ENCODE measurements at regions not wholly inside any gene's neighbourhood (a gene's known extent, or its start where the extent isn't known, plus 50 kb on each side); places are given as distances from the start of the nearest gene placed in this dataset.
"Not testable (repeated sequence)": the region's sequence is repeated elsewhere in the genome, so short reads cannot be mapped to it uniquely, and the experiment has no call there.

- Histone ChIP-seq H3K4me3 (no peak overlapping the region), H3K9me3 (no peaks in the 10 kb centered on the region), H3K27me3 (no peaks in the 10 kb centered on the region), H3K4me1 (no peaks in the 10 kb centered on the region), H3K27ac (no peak overlapping the region), H3K36me3 (no peaks in the 10 kb centered on the region)
- no peak for DNase-seq (ENCODE audit: low spot score)
- no peak for TF ChIP-seq CTCF (IDR thresholded peaks at IDR 0.05)
These were observed 659.2 kb upstream of the CHD1 start for GRCh38 chr5:99587983-99588382.

- TF ChIP-seq CTCF (IDR thresholded peaks at IDR 0.05): no peak
- Histone ChIP-seq H3K27me3 (no peaks in the 10 kb centered on the region), H3K4me1 (no peaks in the 10 kb centered on the region), H3K9me3 (no peaks in the 10 kb centered on the region), H3K36me3 (no peaks in the 10 kb centered on the region), H3K27ac (no peak overlapping the region), H3K4me3 (no peak overlapping the region)
- DNase-seq (ENCODE audit: low spot score): no peak
These were observed 658.1 kb upstream of the CHD1 start for GRCh38 chr5:99586878-99587277.

- H3K4me3 ChIP-seq; H3K36me3 ChIP-seq; H3K9me3 ChIP-seq; H3K27ac ChIP-seq; H3K4me1 ChIP-seq; H3K27me3 ChIP-seq; DNase-seq (ENCODE audit: low spot score): not testable (repeated sequence)
These were observed 652.4 kb upstream of the CHD1 start for GRCh38 chr5:99581204-99581603.

GRCh38 chr5:99562937-99563627 is 634.3 kb upstream of the CHD1 start:
- H3K27ac ChIP-seq; H3K4me1 ChIP-seq; DNase-seq (ENCODE audit: low spot score); H3K27me3 ChIP-seq; H3K9me3 ChIP-seq; H3K36me3 ChIP-seq; H3K4me3 ChIP-seq: not testable (repeated sequence)

- Histone ChIP-seq H3K9me3 (no peaks in the 10 kb centered on the region), H3K27me3 (no peaks in the 10 kb centered on the region), H3K36me3 (no peaks in the 10 kb centered on the region), H3K4me3 (no peak overlapping the region), H3K27ac (no peak overlapping the region), H3K4me1 (no peaks in the 10 kb centered on the region)
- no peak for DNase-seq (ENCODE audit: low spot score)
- no peak for TF ChIP-seq CTCF (IDR thresholded peaks at IDR 0.05)
These were observed 624.5 kb upstream of the CHD1 start for GRCh38 chr5:99553211-99553810.

GRCh38 chr5:99544356-99544755 is 615.5 kb upstream of the CHD1 start:
- DNase-seq (ENCODE audit: low spot score): no peak
- Histone ChIP-seq H3K27me3 (no peaks in the 10 kb centered on the region), H3K9me3 (no peaks in the 10 kb centered on the region), H3K4me3 (no peak overlapping the region), H3K27ac (no peak overlapping the region), H3K36me3 (no peaks in the 10 kb centered on the region), H3K4me1 (no peaks in the 10 kb centered on the region)
- TF ChIP-seq CTCF (IDR thresholded peaks at IDR 0.05): no peak

- DNase-seq (ENCODE audit: low spot score): no peak
- no peak for TF ChIP-seq CTCF (IDR thresholded peaks at IDR 0.05)
- Histone ChIP-seq H3K4me3 (no peak overlapping the region), H3K4me1 (no peaks in the 10 kb centered on the region), H3K9me3 (no peaks in the 10 kb centered on the region), H3K27me3 (no peaks in the 10 kb centered on the region), H3K36me3 (no peaks in the 10 kb centered on the region), H3K27ac (no peak overlapping the region)
These were observed 615.0 kb upstream of the CHD1 start for GRCh38 chr5:99543841-99544240.

GRCh38 chr5:99534241-99534640 is 605.4 kb upstream of the CHD1 start:
- H3K4me1 ChIP-seq; H3K27ac ChIP-seq; DNase-seq (ENCODE audit: low spot score); H3K36me3 ChIP-seq; H3K9me3 ChIP-seq; H3K4me3 ChIP-seq; H3K27me3 ChIP-seq: not testable (repeated sequence)

- DNase-seq (ENCODE audit: low spot score); H3K9me3 ChIP-seq; H3K27ac ChIP-seq; H3K4me3 ChIP-seq; H3K36me3 ChIP-seq; H3K27me3 ChIP-seq; H3K4me1 ChIP-seq: not testable (repeated sequence)
These were observed 592.9 kb upstream of the CHD1 start for GRCh38 chr5:99521666-99522065.

Data from right atrium auricular region (tissue), 2 donors.